ENCODE measurements at regions not wholly inside any gene's neighbourhood (a gene's known extent, or its start where the extent isn't known, plus 50 kb on each side); places are given as distances from the start of the nearest gene placed in this dataset.

DNA sequence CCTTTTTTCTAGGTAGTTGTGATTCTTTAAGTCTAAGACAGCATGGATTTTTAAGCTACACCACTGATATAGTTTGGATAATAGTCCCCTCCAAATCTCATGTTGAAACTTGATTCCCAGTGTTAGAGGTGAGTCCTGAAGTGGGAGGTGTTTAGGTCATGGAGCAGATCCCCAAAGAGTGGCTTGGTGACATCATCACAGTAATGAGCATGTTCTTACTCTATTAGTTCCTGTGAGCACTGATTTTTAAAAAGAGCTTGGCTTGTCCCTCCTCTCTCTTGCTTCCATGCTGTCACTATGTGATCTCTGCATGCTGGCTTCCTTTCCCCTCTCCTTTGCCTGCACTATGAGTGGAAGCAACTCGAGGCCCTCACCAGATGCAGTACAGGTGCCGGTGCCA, 115.5 kb downstream of the LEPR start:
- no peak for TF ChIP-seq EZH2 (IDR thresholded peaks at IDR 0.05; ENCODE audit: borderline replicate concordance, low read depth, low read length, severe bottlenecking)
- no peak for TF ChIP-seq CTCF (IDR thresholded peaks at IDR 0.05; ENCODE audit: borderline replicate concordance, extremely low read depth, low read length, poor library complexity, severe bottlenecking)

Measured in DND-41 (cell line).